HepG2 (cell line): ENCODE measurements at regions not wholly inside any gene's neighbourhood (a gene's known extent, or its start where the extent isn't known, plus 50 kb on each side); places are given as distances from the start of the nearest gene placed in this dataset.

Experiments used
- ARNTL ChIP-seq: sonication (generic); formaldehyde crosslinking; IDR thresholded peaks from 2 replicates; pipeline ENCODE4 v1.4.0; 2020; ENCODE audit warnings: mild to moderate bottlenecking, missing genetic modification reagents
- DPF2 ChIP-seq: sonication (generic); formaldehyde crosslinking; IDR thresholded peaks from 2 replicates; pipeline ENCODE4 v1.4.0; 2020; ENCODE audit warnings: mild to moderate bottlenecking, low read depth, missing genetic modification reagents, borderline replicate concordance
- ESRRA ChIP-seq: sonication (generic); formaldehyde crosslinking; IDR thresholded peaks from 2 replicates; pipeline ENCODE4 v1.5.1; 2020; ENCODE audit warnings: mild to moderate bottlenecking, low read depth, missing genetic modification reagents
- ETV6 ChIP-seq: sonication (generic); formaldehyde crosslinking; conservative IDR thresholded peaks from 2 replicates; pipeline ENCODE4 v1.4.0; 2020; ENCODE audit warnings: missing genetic modification reagents
- GLI4 ChIP-seq: sonication (generic); formaldehyde crosslinking; IDR thresholded peaks from 2 replicates; pipeline ENCODE4 v1.5.1; 2020; ENCODE audit warnings: missing genetic modification reagents, mild to moderate bottlenecking, moderate library complexity, borderline replicate concordance
- HNF1B ChIP-seq: sonication (generic); formaldehyde crosslinking; IDR thresholded peaks from 2 replicates; pipeline ENCODE4 v1.5.1; 2020; ENCODE audit warnings: mild to moderate bottlenecking, moderate library complexity, missing genetic modification reagents
- NFE2L1 ChIP-seq: sonication (generic); formaldehyde crosslinking; IDR thresholded peaks from 2 replicates; pipeline ENCODE4 v1.4.0; 2020; ENCODE audit warnings: missing genetic modification reagents, mild to moderate bottlenecking, borderline replicate concordance
- PHF5A ChIP-seq: IDR thresholded peaks from one replicate; pipeline ENCODE4 v1.6.1; 2018; ENCODE audit warnings: low read depth, missing genetic modification reagents; ENCODE audit not compliant: unreplicated experiment
- REXO4 ChIP-seq: sonication (generic); formaldehyde crosslinking; IDR thresholded peaks from 2 replicates; pipeline ENCODE4 v1.8.0; 2022; ENCODE audit warnings: missing genetic modification reagents, mild to moderate bottlenecking, borderline replicate concordance
- SKI ChIP-seq: fragments of 450-650 bp; IDR thresholded peaks from one replicate; pipeline ENCODE4 v1.6.1; 2018; ENCODE audit warnings: mild to moderate bottlenecking; ENCODE audit not compliant: partially characterized antibody
- SPEN ChIP-seq: sonication (generic); formaldehyde crosslinking; IDR thresholded peaks from 2 replicates; pipeline ENCODE4 v1.5.1; 2020; ENCODE audit warnings: low read depth, mild to moderate bottlenecking, missing genetic modification reagents
- STAT5B ChIP-seq: sonication (generic); formaldehyde crosslinking; IDR thresholded peaks from 2 replicates; pipeline ENCODE4 v1.4.0; 2020; ENCODE audit warnings: missing genetic modification reagents
- TAF15 ChIP-seq: fragments of 200-400 bp; formaldehyde crosslinking; IDR thresholded peaks from one replicate; pipeline ENCODE4 v1.6.1; 2018; ENCODE audit warnings: mild to moderate bottlenecking, low read depth, low read length; ENCODE audit not compliant: poor library complexity, severe bottlenecking
- ZFP36 ChIP-seq: fragments of 150-350 bp; IDR thresholded peaks from 2 replicates; pipeline ENCODE4 v1.6.1; 2018; ENCODE audit warnings: borderline replicate concordance, low read length, low read depth; ENCODE audit not compliant: partially characterized antibody
- ZMYM2 ChIP-seq: sonication (generic); formaldehyde crosslinking; IDR thresholded peaks from 2 replicates; pipeline ENCODE4 v1.8.0; 2022; ENCODE audit warnings: mild to moderate bottlenecking, missing genetic modification reagents
- ZNF256 ChIP-seq: sonication (generic); formaldehyde crosslinking; conservative IDR thresholded peaks from 2 replicates; pipeline ENCODE4 v1.4.0; 2020; ENCODE audit warnings: missing genetic modification reagents
- ZNF337 ChIP-seq: sonication (generic); formaldehyde crosslinking; IDR thresholded peaks from 2 replicates; pipeline ENCODE4 v1.5.1; 2020; ENCODE audit warnings: missing genetic modification reagents, low read depth, mild to moderate bottlenecking, borderline replicate concordance
- ZNF570 ChIP-seq: sonication (generic); formaldehyde crosslinking; IDR thresholded peaks from 2 replicates; pipeline ENCODE4 v1.4.0; 2020; ENCODE audit warnings: mild to moderate bottlenecking, missing genetic modification reagents, borderline replicate concordance
- ZNF598 ChIP-seq: sonication (generic); formaldehyde crosslinking; IDR thresholded peaks from 2 replicates; pipeline ENCODE4 v1.5.1; 2020; ENCODE audit warnings: mild to moderate bottlenecking, missing genetic modification reagents, borderline replicate concordance
- ZNF672 ChIP-seq: sonication (generic); formaldehyde crosslinking; IDR thresholded peaks from 2 replicates; pipeline ENCODE4 v1.8.1; 2022; ENCODE audit warnings: missing genetic modification reagents
- ZNF674 ChIP-seq: sonication (generic); formaldehyde crosslinking; IDR thresholded peaks from 2 replicates; pipeline ENCODE4 v1.5.0; 2020; ENCODE audit warnings: low read depth, mild to moderate bottlenecking, missing genetic modification reagents
- ZNF703 ChIP-seq: sonication (generic); formaldehyde crosslinking; IDR thresholded peaks from 2 replicates; pipeline ENCODE4 v1.5.1; 2020; ENCODE audit warnings: missing genetic modification reagents, mild to moderate bottlenecking, moderate library complexity, borderline replicate concordance
- ZSCAN20 ChIP-seq: sonication (generic); formaldehyde crosslinking; IDR thresholded peaks from 2 replicates; pipeline ENCODE4 v1.4.0; 2020; ENCODE audit warnings: missing genetic modification reagents, mild to moderate bottlenecking, borderline replicate concordance
- TF ChIP-seq, protein P1 (sequence below): sonication (generic); formaldehyde crosslinking; IDR thresholded peaks from 2 replicates; pipeline ENCODE4 v1.5.1; 2020; ENCODE audit warnings: missing genetic modification reagents, mild to moderate bottlenecking, borderline replicate concordance
- TF ChIP-seq, protein P2 (sequence below), 2 experiments: sonication (generic) in 1 of 2; formaldehyde crosslinking in 1 of 2; IDR thresholded peaks; 2 replicates each; pipeline versions ENCODE4 v1.5.1 to v1.6.1; 2011 to 2020; ENCODE audit warnings: borderline replicate concordance in 1 of 2, low read depth in 1 of 2, low read length in 1 of 2, mild to moderate bottlenecking in 1 of 2, missing genetic modification reagents in 1 of 2, moderate library complexity in 1 of 2

- TF ChIP-seq TAF15, result no peak
- no peak for TF ChIP-seq ZNF672 (CRISPR knock-in tag)
- TF ChIP-seq GLI4, result 0 out of 2 replicates have a peak, but pooled peaks have one; percentile 42
- no peak for TF ChIP-seq ESRRA (CRISPR knock-in tag)
- no peak; the same call in 1 of the 2 replicates for TF ChIP-seq ZMYM2 (CRISPR knock-in tag)
- TF ChIP-seq ZNF337 (CRISPR knock-in tag), result no peak
- no peak; the same call in 1 of the 2 replicates for TF ChIP-seq ZNF256
- TF ChIP-seq, protein P1, sequence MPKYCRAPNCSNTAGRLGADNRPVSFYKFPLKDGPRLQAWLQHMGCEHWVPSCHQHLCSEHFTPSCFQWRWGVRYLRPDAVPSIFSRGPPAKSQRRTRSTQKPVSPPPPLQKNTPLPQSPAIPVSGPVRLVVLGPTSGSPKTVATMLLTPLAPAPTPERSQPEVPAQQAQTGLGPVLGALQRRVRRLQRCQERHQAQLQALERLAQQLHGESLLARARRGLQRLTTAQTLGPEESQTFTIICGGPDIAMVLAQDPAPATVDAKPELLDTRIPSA (CRISPR knock-in tag), result no peak
- TF ChIP-seq STAT5B (CRISPR knock-in tag), result no peak
- TF ChIP-seq SKI, result no peak
- no peak for TF ChIP-seq ZNF703 (CRISPR knock-in tag)
- TF ChIP-seq ZNF570 (CRISPR knock-in tag), result no peak
- TF ChIP-seq PHF5A (CRISPR knock-in tag), result peak; percentile 64
- no peak for TF ChIP-seq REXO4 (CRISPR knock-in tag)
- TF ChIP-seq DPF2, result peak; percentile 86
- TF ChIP-seq HNF1B (CRISPR knock-in tag), result 0 out of 2 replicates have a peak, but pooled peaks have one; percentile 59
- TF ChIP-seq ZNF674 (CRISPR knock-in tag), result no peak
- TF ChIP-seq ETV6 (CRISPR knock-in tag), result no peak
- no peak for TF ChIP-seq NFE2L1 (CRISPR knock-in tag)
- no peak for TF ChIP-seq ZSCAN20 (CRISPR knock-in tag)
- TF ChIP-seq ZNF598 (CRISPR knock-in tag), result no peak
- no peak for TF ChIP-seq ZFP36
- peak; percentile 76; the same call in 1 of the 2 replicates for TF ChIP-seq ARNTL (CRISPR knock-in tag)
- TF ChIP-seq SPEN (CRISPR knock-in tag), result no peak
- TF ChIP-seq, protein P2, sequence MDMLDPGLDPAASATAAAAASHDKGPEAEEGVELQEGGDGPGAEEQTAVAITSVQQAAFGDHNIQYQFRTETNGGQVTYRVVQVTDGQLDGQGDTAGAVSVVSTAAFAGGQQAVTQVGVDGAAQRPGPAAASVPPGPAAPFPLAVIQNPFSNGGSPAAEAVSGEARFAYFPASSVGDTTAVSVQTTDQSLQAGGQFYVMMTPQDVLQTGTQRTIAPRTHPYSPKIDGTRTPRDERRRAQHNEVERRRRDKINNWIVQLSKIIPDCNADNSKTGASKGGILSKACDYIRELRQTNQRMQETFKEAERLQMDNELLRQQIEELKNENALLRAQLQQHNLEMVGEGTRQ (IDR thresholded peaks at IDR 0.05; ENCODE audit: low read depth, low read length), result no peak
- TF ChIP-seq, protein P2 (CRISPR knock-in tag; IDR thresholded peaks at IDR 0.05; ENCODE audit: borderline replicate concordance), result no peak; the same call in 1 of the 2 replicates
Measured at GRCh38 chr6:37105148-37106050, 64.6 kb upstream of the PIM1 start (continued).
